ENCODE measurements at regions not wholly inside any gene's neighbourhood (a gene's known extent, or its start where the extent isn't known, plus 50 kb on each side); places are given as distances from the start of the nearest gene placed in this dataset.
"Not testable (repeated sequence)": the region's sequence is repeated elsewhere in the genome, so short reads cannot be mapped to it uniquely, and the experiment has no call there.

GRCh38 chr2:185274718-185275484 lies 463.7 kb upstream of the FSIP2 start:
- DNase-seq = no peak

- not testable (repeated sequence) for DNase-seq
Measured at GRCh38 chr2:185275979-185276378, 462.6 kb upstream of the FSIP2 start.

- DNase-seq = no peak
Measured at GRCh38 chr2:185278761-185279160, 459.8 kb upstream of the FSIP2 start.

- DNase-seq = peak; percentile 18
Measured at GRCh38 chr2:185279999-185280398, 458.6 kb upstream of the FSIP2 start.

- peak; percentile 4 for DNase-seq
Measured at GRCh38 chr2:185284696-185285095, 453.9 kb upstream of the FSIP2 start.

- peak; percentile 76 for DNase-seq
Measured at GRCh38 chr2:185290012-185290411, 448.6 kb upstream of the FSIP2 start.

- peak; percentile 45 for DNase-seq
Measured at GRCh38 chr2:185291035-185291647, 447.5 kb upstream of the FSIP2 start.

- no peak for DNase-seq
Measured at GRCh38 chr2:185299867-185300266, 438.7 kb upstream of the FSIP2 start.

- DNase-seq = no peak
Measured at GRCh38 chr2:185306119-185306518, 432.5 kb upstream of the FSIP2 start.

GRCh38 chr2:185316383-185316782 lies 422.2 kb upstream of the FSIP2 start:
- no peak for DNase-seq

- no peak for DNase-seq
Measured at GRCh38 chr2:185318271-185318724, 420.3 kb upstream of the FSIP2 start.

- DNase-seq = no peak
Measured at GRCh38 chr2:185335879-185336278, 402.7 kb upstream of the FSIP2 start.

GRCh38 chr2:185337033-185337432 lies 401.6 kb upstream of the FSIP2 start:
- no peak for DNase-seq

GRCh38 chr2:185338104-185338503 lies 400.5 kb upstream of the FSIP2 start:
- DNase-seq = no peak

- DNase-seq = no peak
Measured at GRCh38 chr2:185347445-185347844, 391.2 kb upstream of the FSIP2 start.

GRCh38 chr2:185360776-185361175 lies 377.8 kb upstream of the FSIP2 start:
- DNase-seq = no peak

GRCh38 chr2:185372188-185372587 lies 366.4 kb upstream of the FSIP2 start:
- DNase-seq = no peak

GRCh38 chr2:185373229-185373628 lies 365.4 kb upstream of the FSIP2 start:
- DNase-seq = no peak

GRCh38 chr2:185374878-185375277 lies 363.7 kb upstream of the FSIP2 start:
- DNase-seq = no peak

- no peak for DNase-seq
Measured at GRCh38 chr2:185375731-185376130, 362.9 kb upstream of the FSIP2 start.

GRCh38 chr2:185381631-185382030 lies 357.0 kb upstream of the FSIP2 start:
- DNase-seq = no peak

- DNase-seq = peak; percentile 11
Measured at GRCh38 chr2:185384822-185385560, 353.6 kb upstream of the FSIP2 start.

- no peak for DNase-seq
Measured at GRCh38 chr2:185388226-185388625, 350.4 kb upstream of the FSIP2 start.

GRCh38 chr2:185391543-185391942 lies 347.1 kb upstream of the FSIP2 start:
- DNase-seq = peak; percentile 19
